ENCODE measurements at regions not wholly inside any gene's neighbourhood (a gene's known extent, or its start where the extent isn't known, plus 50 kb on each side); places are given as distances from the start of the nearest gene placed in this dataset.
"Not testable (repeated sequence)": the region's sequence is repeated elsewhere in the genome, so short reads cannot be mapped to it uniquely, and the experiment has no call there.

GRCh38 chr10:35933491-35933890 lies 291.4 kb upstream of the FZD8 start:
- no peak for DNase-seq (ENCODE audit: low spot score)

DNA sequence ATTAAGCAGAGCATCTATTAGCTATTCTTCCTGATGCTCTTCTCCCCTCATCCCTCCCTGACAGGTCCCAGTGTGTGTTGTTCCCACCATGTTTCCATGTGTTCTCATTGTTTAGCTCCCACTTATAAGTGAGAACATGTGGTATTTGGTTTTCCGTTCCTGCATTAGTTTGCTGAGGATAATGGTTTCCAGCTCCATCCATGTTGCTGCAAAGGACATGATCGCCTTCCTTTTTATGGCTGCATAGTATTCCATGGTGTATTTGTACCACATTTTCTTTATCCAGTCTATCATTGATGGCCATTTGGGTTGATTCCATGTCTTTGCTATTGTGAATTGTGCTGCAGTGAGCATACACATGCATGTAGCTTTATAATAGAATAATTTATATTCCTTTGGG lies 287.9 kb upstream of the FZD8 start:
- DNase-seq (ENCODE audit: low spot score): not testable (repeated sequence)

- DNase-seq (ENCODE audit: low spot score): no peak
These were observed 286.7 kb upstream of the FZD8 start for GRCh38 chr10:35928748-35929147.

GRCh38 chr10:35927990-35928488 lies 285.9 kb upstream of the FZD8 start:
- no peak for DNase-seq (ENCODE audit: low spot score)

GRCh38 chr10:35927341-35927740 lies 285.2 kb upstream of the FZD8 start:
- no peak for DNase-seq (ENCODE audit: low spot score)

DNA sequence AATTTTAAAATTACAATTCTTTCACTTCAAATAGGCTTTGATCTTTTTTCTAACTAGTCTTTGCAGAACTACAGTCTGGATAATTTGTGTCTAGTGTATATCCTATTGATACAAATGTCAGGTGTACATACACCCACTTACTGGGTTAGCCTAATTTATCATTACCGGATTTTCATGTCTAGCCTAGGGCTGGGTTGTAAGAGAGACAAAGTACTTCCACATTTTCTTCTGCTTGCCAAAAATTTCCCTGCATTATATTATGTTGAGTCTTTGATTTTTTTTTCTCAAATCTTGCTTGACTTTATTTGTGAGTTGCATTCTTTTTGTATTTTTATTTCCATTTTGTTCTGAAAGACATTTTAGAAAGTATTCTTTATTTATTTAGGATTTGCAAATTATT lies 284.8 kb upstream of the FZD8 start:
- no peak for DNase-seq (ENCODE audit: low spot score)

DNA sequence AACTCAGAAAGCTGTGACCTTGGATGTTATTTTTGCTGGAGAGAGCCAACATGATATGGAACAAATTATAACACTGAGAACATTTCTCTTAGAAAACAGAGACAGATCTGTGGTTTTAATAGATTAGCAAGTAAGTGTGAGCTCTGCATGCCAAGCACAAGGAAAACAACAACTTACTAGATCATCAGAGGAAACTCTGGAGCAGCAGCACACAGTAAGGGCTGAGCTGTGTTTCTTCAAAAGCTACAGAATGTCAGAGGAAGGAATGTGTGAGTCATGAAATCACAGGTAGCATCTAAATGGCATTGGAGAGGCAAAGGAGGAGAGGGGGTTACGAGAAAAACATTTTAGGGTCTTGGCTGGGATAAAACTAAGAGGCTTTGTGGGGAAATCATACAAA lies 283.4 kb upstream of the FZD8 start:
- DNase-seq (ENCODE audit: low spot score): no peak

GRCh38 chr10:35924759-35925158 lies 282.7 kb upstream of the FZD8 start:
- DNase-seq (ENCODE audit: low spot score): no peak

DNA sequence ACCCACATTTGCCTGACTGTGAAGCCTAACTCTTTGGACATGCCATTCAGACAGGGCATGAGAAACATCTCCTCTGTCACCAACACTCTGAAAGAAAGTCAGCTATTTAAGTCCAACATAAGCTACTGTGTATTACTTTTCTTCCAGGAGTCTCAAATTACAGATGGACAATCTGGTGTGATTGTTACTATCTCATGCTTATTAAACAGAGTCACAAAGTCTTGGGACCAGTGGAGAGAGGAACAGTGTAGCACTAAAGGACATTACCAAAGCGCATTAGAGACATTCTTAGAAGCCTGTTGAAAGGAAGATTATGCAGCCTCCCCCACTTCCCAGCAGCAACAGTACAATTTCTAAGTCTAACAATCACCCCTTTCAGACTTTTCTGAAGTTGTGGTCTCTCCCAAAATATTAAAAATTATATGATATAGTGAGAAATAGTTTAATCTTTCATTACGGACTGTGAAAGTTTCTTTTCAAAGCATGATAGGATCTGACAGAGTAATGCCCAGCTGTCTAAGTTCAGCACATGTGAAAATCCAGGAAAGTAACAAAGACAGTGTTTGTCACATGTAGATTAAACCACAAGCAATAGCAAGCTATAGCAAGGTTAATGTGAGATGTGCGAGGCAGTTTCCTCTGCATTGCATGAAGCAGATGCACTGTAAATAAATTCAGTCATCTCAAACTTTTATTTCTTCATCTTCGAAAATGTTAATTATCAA lies 280.9 kb upstream of the FZD8 start:
- DNase-seq (ENCODE audit: low spot score): no peak

DNA sequence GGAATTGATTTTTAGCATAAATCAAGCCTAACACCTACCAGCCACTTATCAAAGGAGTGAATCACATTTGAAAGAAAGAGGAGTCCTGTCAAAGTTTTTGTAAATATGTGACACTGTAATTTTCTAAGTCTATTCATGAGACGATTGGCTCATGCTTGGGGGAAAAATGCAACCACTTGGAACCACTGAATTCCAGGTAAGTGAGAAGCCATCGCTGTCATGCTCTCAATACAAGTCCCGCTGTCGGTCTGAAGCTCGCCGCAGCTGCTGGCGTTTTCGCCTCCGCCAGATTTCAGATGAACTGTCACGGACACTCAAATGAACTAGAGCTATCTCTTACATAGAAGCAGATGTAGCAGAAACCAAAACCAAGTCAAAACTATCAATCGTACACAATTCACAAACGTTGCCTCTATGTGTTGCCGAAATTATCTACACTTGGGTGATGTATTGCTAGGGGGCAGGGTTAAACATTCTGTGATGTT lies 279.8 kb upstream of the FZD8 start:
- no peak for DNase-seq (ENCODE audit: low spot score)

GRCh38 chr10:35916791-35917190 lies 274.7 kb upstream of the FZD8 start:
- DNase-seq (ENCODE audit: low spot score): no peak

- DNase-seq (ENCODE audit: low spot score): no peak
These were observed 271.5 kb upstream of the FZD8 start for GRCh38 chr10:35913628-35914027.

DNA sequence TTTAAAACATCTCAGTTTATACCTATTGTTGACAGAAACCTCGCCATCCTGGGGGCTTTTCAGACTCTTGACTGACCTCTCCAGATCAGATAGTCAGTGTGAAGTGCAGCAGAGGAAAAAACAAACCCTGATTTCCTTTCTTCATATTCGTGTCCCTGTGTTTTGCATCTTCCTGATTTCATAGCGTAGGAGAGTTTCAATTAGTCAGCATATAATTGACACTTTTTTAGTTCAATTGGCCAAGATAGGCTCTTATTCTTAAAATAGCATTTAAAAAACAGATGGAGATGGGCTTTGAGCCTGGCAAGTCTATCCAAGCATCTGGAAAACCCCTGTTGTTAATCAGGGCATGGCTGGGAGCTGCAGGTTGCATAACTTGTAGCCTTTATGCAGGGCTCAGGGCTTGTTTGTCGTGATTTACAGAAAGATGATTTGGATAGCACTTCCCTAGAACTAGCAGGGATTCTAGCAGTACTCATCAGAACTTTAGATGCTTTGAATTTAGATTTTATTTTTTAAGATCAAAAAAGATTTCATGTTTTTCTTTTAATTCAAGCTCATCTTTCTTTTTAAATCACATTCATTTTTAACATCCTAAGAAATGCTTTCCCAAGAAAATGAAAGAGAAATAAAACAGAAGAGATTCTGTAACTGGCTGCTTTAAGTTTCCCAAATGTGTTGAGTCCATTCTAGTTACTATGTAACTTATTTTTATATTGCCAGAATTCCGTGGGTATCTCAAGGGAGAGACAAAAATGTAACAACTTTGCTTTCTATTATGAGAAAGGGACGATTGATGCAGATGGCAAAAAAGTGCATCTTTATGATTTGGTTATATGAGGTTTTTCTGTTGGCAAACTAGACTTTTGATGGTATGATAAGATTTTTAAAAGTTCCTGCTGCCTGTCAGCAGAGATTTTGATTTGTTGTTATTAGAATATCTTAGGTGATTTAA lies 270.8 kb upstream of the FZD8 start:
- DNase-seq (ENCODE audit: low spot score): no peak

- DNase-seq (ENCODE audit: low spot score): no peak
These were observed 269.9 kb upstream of the FZD8 start for GRCh38 chr10:35911954-35912353.

DNA sequence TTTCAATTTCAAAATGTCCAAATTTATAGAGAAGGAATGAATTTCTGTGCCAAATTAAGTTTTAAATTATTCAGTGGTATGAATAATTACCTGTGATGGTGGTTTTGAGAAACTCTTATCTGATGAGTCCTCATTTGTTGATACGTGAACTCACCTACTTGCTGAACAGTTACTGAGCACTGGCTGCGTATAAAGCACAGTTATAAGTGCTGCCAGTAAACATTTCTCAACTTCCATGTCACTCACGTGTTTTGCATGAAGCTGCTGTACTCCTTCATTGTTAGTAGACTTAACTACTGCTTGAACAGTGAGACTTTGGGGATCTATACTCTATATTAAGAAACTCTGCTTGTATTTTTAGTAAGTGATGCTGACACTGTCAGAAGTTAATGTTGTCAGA lies 269.1 kb upstream of the FZD8 start:
- no peak for DNase-seq (ENCODE audit: low spot score)

DNA sequence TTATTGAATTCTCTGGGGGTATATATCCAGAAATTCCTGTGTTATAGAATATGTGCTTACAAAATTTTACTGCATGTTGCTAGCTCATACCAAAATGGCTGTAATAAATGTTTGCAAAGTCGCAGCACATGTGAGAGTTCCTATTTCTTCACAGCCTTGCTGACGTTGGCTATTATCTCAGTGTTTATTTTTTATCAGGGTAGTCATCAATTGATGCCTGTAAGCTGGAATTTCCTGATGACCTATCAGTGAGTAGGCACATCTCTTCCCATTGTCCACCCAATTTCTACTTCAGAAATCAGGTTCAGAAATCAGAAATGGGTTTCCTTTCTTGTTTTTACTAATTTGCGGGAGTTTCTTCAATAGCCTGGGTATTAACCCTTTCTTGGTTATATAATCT lies 268.1 kb upstream of the FZD8 start:
- no peak for DNase-seq (ENCODE audit: low spot score)

DNA sequence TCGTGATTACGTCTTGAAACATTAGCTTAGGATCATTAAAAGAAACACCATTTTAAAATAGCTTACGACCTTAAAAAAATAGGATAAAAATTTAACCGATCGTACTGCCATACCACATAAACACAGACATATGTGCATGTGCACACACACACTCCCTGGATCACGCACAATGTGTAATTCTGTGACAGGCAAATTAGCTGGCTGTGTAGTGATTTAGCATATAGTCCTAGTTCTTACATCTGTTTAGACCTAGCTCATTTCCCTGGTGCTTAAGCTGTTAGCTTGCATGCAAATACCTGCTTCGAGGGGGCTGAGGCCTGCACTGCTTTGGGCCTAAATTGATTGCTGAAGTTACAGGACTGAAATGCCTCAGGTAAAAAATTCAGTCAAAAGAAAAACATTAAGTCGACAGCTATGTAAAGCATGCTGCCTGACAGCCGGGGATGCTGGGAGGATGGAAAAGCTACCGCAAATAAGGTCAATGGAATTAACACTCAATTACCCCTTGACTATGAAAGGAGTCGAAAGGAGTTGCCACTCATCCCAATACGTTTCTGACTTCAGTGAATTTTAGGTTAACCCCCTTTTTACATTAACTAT lies 267.1 kb upstream of the FZD8 start:
- DNase-seq (ENCODE audit: low spot score): no peak

- DNase-seq (ENCODE audit: low spot score): no peak
These were observed 266.4 kb upstream of the FZD8 start for GRCh38 chr10:35908451-35908850.

DNA sequence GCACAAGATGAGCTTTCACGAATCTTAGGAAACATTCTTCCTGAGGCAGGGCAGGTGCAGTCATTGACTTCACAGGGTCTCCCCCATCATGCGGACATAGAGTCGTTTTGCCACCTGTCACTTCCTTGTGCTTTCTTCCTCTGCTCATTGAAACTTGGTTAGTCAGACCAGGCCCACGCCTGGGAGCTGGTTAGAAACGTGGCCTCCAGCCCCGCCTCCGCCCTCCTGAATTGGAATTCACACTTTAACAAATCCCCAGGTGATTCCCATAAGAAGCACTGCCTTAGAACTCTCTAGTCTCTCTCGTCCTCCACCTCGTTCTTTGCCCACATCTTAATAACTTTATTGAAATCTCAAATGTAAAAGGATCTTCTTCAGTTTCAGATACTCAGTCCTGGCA lies 265.5 kb upstream of the FZD8 start:
- no peak for DNase-seq (ENCODE audit: low spot score)

DNA sequence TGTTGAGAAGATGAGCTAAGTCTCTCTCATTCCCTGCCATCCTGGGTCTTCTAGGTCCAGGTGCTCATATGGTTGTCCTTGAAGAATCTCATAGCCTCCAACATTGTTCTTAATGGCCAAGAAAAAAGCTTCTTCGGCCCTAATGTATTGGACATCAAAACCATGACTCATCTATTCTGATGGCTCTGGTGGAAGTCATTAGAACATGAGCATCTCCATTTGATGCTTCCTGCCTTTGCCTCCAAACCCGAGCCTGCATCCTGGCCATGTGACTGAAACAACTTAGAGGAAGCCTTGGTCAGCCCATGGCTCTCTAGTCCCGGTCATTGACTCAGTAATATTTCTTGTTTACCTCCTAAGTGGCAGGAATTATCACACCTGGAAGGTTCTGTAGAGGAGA lies 264.1 kb upstream of the FZD8 start:
- no peak for DNase-seq (ENCODE audit: low spot score)

- no peak for DNase-seq (ENCODE audit: low spot score)
These were observed 260.9 kb upstream of the FZD8 start for GRCh38 chr10:35903021-35903420.

DNA sequence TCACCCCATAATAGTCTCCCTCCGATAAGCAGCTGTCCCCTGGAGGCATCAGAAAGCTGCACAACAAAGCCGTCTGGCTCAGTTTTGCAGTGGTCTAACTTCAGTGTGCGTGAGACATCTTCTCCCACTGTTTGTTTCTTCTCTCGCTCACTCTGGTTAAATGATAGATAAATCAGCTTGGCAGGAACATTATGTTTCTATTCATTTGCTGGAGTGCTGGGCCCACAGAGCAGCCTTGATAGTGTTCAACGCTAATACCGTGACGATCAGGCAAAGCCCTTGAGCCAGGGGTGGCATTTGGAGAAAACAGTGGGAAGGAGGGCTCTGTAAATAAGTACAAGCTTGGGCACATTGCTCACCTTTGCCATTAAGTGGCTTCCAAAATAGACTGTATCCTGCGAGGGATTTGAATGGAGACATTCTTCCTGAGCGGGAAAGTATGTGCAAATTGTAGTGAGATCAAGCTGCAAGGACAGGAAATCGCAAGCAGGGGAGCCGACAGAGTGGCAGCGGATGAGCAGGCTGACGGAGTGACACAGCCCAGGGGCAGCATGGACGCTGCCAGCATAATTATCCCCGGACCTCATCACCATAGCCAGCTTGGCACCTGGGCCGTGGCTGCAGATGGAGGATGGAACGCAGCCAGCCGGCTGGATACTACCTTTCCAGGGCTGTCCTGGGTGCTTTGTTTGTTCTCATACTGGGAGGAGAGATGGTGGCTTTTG lies 256.8 kb upstream of the FZD8 start:
- no peak for DNase-seq (ENCODE audit: low spot score)
